GM19463 (cell line): ENCODE measurements at regions not wholly inside any gene's neighbourhood (a gene's known extent, or its start where the extent isn't known, plus 50 kb on each side); places are given as distances from the start of the nearest gene placed in this dataset.
"Not testable (repeated sequence)": the region's sequence is repeated elsewhere in the genome, so short reads cannot be mapped to it uniquely, and the experiment has no call there.

ENCODE experiments used
- ATAC-seq: cut with Tn5 transposase; IDR thresholded peaks from one replicate; pipeline ENCODE4 v1.9.1; 2021; ENCODE audit warnings: mild to moderate bottlenecking, moderate library complexity; ENCODE audit not compliant: unreplicated experiment

- no peak for ATAC-seq
Observed at GRCh38 chr5:52603778-52604554, 183.8 kb upstream of the ITGA1 start.

- ATAC-seq = no peak
Observed at GRCh38 chr5:52605317-52606313, 182.1 kb upstream of the ITGA1 start.

- no peak for ATAC-seq
Observed at GRCh38 chr5:52607227-52607824, 180.4 kb upstream of the ITGA1 start.

GRCh38 chr5:52620315-52620714 is 167.4 kb upstream of the ITGA1 start:
- ATAC-seq = no peak

GRCh38 chr5:52623291-52623690 is 164.4 kb upstream of the ITGA1 start:
- ATAC-seq = no peak

- no peak for ATAC-seq
Observed at GRCh38 chr5:52624291-52624690, 163.4 kb upstream of the ITGA1 start.

- no peak for ATAC-seq
Observed at GRCh38 chr5:52626312-52626711, 161.4 kb upstream of the ITGA1 start.

GRCh38 chr5:52627740-52628139 is 160.0 kb upstream of the ITGA1 start:
- ATAC-seq = no peak

- ATAC-seq = no peak
Observed at GRCh38 chr5:52632281-52632680, 155.4 kb upstream of the ITGA1 start.

- ATAC-seq = not testable (repeated sequence)
Observed at GRCh38 chr5:52634171-52634570, 153.5 kb upstream of the ITGA1 start.

GRCh38 chr5:52638732-52639131 is 149.0 kb upstream of the ITGA1 start:
- no peak for ATAC-seq

GRCh38 chr5:52648726-52649125 is 139.0 kb upstream of the ITGA1 start:
- no peak for ATAC-seq

GRCh38 chr5:52655163-52655562 is 132.6 kb upstream of the ITGA1 start:
- ATAC-seq = no peak

GRCh38 chr5:52656569-52657246 is 131.0 kb upstream of the ITGA1 start:
- ATAC-seq = no peak

- ATAC-seq = peak; percentile 56
Observed at GRCh38 chr5:52657247-52657645, 130.5 kb upstream of the ITGA1 start.

- no peak for ATAC-seq
Observed at GRCh38 chr5:52658246-52658645, 129.5 kb upstream of the ITGA1 start.

- no peak for ATAC-seq
Observed at GRCh38 chr5:52660621-52661020, 127.1 kb upstream of the ITGA1 start.

- ATAC-seq = no peak
Observed at GRCh38 chr5:52661903-52662595, 125.7 kb upstream of the ITGA1 start.

- no peak for ATAC-seq
Observed at GRCh38 chr5:52665559-52665958, 122.2 kb upstream of the ITGA1 start.

GRCh38 chr5:52668139-52668538 is 119.6 kb upstream of the ITGA1 start:
- ATAC-seq = no peak
